HG03565 (cell line): ENCODE measurements at regions not wholly inside any gene's neighbourhood (a gene's known extent, or its start where the extent isn't known, plus 50 kb on each side); places are given as distances from the start of the nearest gene placed in this dataset.

Experiments
- ATAC-seq: cut with Tn5 transposase; IDR thresholded peaks from one replicate; pipeline ENCODE4 v1.9.1; 2021; ENCODE audit warnings: mild to moderate bottlenecking, moderate library complexity; ENCODE audit not compliant: unreplicated experiment

DNA sequence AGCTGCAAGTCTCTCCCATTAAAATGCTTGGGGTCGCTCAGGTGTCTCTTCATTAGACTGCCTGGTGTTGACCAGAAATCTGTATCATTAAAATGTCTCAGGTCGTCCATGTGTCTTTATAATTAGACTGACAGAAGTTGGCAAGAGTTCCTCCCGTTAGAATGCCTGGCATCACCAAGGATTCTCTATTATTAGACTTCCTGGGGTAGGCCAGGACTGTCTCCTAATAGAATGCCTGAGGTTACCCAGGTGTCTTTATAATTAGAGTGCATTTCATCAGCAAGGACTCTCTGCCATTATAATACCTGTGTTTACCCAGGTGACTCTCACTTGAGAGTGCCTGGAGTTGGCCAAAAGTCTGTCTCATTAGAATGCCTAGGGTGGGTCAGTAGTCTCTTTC, 1537.2 kb downstream of the UQCRFS1 start:
- no peak for ATAC-seq

DNA sequence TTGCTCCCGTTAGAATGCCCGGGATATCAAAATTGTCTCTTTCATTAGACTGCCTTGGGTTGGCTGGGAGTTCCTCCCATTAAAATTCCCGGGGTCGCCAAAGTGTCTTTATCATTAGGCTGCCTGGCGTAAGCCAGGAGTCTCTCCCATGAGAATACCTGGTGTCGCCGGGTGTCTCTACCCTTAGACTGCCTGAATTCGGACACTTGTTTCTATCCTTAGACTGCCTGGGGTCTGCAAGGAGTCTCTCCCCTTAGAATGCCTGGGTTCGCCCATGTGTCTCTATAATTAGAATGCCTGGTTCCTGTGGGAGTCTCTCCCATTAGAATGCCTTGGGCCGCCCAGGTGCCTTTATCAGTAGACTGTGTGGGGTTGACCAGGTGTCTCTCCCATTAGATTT, 1538.2 kb downstream of the UQCRFS1 start:
- no peak for ATAC-seq

DNA sequence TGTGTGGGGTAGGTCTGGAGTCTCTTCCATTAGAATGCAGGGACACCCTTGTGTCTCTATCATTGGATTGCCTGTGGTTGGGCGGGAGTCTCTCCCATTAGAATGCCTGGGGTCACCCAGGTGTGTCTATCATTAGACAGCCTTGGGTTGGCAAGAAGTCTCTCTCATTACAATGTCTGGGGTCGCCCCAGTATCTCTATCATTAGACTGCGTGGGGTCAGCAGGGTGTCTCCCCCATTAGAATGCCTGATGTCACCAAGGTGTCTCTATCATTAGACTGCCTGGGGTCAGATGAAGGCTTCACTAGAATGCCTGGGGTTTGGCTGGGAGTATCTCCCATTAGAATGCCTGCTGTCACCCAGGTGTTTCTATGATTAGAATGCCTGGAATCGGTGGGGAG, 1539.0 kb downstream of the UQCRFS1 start:
- no peak for ATAC-seq

DNA sequence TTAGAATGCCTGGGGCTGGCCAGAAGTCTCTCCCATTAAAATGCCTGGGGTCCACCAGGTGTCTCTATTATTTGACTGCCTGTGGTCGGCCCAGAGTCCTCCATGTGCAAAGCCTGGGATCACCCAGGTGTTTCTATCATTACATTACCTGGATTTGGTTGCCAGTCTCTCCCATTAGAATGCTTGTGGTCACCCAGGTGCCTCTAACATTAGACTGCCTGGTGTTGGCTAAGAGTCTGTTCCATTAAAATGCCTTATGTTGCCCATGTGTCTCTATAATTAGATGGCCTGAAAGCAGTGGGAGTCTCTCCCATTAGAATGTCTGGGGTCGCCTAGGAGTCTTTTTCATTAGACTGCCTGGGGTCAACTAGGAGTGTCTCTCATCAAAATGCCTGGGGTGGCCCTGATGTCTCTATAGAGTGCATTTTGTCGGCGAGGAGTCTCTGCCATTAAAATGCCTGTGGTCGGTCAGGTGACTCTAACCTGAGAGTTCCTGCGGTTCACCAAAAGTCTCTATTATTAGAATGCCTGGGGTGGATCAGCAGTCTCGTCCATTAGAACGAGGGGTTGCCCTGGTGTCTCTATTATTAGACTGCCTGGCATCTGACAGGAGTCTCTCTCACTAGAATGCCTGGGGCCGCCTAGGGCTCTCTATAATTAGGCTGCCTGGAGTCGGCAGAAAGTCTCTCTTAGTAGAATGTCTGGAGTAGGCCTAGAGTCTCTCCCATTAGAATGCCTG, 1540.5 kb downstream of the UQCRFS1 start:
- no peak for ATAC-seq

DNA sequence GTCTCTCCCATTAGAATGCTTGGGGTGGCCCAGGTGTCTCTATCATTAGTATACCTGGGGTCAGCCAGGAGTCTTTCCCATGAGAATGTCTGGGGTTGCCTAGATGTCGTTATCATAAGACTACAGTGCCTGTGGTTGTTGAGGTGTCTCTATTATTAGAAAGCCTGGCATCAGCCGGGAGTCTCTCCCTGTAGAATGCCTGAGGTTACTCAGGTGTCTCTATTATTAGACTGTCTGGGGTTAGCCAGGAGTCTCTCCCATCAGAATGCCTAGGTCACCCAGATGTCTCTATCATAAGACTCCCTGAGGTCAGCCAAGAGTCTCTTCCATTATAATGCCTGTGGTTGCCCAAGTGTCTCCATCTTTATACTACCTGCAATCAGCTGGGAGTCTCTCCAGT, 1541.1 kb downstream of the UQCRFS1 start:
- ATAC-seq, result no peak

DNA sequence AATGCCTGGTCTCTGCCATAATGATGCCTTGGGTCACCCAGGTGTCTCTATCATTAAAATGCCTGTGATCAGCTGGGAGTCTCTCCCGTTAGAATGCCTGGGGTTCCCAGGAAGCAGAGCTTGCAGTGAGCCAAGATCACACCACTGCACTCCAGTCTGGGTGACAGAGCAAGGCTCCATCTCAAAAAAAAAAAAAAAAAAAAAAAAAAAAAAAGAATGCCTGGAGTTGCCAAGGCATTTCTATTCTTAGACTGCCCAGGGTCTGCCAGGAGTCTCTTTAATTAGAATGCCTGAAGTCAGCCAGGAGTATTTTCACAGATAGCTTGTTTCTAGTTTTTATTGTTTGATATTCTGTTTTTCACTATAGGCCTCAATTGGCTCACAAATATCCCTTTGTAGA, 1552.5 kb downstream of the UQCRFS1 start:
- no peak for ATAC-seq

DNA sequence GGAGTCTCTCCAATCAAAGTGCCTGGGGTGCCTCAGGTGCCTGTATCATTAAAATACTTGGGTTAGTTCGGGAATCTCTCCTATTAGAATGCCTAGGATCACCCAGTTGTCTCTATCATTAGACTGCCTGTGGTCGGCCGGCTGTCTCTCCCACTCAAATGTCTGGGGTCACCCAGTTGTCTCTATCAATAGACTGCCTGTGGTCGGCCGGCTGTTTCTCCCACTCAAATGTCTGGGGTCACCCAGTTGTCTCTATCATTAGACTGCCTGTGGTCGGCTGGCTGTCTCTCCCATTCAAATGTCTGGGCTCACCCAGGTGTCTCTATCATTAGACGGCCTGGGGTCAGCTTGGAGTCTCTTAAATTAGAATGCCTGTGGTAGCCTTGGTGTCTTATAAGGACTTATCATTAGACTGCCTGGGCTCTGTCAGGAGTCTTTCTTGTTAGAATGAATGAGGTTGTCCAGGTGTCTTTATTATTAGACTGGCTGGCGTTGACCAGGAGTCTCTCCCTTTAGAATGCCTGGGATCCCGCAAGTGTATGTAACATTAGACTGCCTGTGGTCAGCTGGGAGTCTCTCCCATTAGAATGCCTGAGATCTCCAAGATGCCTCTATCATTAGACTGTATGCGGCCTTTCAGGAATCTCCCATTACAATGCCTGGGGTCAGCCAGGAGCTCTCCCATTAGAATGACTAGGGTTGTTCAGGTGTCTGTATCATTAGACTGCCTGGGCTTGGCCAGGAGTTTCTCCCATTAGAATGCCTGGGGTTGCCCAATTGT, 1555.5 kb downstream of the UQCRFS1 start:
- no peak for ATAC-seq

DNA sequence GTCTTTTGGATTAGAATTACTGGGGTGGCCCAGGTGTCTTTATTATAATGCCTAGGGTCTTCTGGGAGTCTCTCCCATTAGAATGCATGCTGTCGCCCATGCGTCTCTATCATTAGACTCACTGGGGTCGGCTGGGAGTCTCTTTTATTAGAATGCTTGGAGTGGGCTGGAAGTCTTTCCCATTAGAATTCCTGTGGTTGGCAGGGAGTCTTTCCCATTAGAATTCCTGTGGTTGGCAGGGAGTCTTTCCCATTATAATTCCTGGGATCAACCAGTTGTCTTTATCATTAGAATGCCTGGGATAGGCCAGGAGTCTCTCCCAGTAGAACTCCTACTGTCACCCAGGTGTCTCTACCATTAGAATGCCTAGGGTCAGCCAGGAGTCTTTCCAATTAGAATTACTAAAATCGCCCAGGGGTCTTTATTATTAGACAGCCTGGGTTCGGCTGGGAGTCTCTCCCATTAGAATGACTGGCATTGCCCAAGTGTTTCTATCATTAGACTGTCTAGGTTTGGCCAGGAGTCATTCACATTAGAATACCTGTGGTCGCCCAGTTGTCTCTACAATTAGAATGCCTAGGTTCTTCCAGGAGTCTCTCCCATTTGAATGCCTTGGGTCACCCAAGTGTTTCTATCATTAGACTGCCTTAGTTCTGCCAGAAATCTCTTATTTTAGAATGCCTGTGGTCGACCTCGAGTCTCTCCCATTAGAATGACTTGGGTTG, 1558.5 kb downstream of the UQCRFS1 start:
- no peak for ATAC-seq

DNA sequence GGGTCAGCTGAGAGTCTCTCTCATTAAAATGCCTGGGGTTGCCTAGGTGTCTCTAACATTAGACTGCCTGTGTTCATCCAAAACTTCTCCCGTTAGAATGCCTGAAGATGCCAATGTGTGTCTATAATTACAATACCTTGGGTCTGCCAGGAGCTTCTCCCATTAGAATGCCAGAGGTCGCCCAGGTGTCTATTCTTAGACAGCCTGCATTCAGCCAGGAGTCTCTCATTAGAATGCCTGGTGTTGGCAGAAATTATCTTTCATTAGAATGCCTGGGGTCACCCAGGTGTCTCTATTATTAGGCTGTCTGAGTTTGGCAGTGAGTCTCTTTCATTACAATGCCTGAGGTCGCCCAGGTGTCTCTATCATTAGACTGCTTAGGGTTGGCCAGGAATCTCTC, 1560.2 kb downstream of the UQCRFS1 start:
- ATAC-seq, result no peak

DNA sequence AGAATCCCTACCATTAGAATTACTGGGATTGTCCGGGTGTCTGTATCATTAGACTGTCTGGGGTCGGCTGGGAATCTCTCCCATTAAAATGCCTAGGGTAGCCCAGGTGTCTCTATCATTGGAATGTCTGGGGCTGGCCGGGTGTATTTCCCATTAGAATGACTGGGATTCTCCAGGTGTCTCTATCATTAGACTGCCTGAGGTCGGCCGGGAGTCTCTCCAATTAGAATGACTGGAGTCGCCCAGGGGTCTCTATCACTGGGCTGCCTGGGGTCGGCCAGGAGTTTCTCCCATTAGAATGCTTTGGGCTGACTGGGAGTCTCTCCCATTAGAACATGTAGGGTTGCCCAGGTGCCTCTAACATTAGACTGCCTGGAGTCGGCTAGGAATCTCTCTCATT, 1560.7 kb downstream of the UQCRFS1 start:
- no peak for ATAC-seq

DNA sequence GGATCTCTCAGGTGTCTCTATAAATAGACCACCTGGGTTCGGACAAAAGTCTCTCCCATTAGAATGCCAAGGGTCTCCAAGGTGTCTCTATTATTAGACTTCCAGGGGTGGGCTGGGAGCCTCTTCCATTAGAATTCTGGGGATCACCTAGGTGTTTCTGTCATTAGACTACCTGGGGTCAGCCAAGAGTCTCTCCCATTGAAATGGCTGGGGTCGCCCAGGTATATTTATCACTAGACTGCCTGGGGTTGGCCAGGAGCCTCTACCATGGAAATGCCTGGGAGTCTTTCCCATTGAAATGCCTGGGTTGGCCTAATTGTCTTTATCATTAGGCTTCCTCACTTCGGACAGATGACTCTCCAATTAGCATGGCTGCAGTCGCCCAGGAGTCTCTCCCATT, 1565.5 kb downstream of the UQCRFS1 start:
- ATAC-seq, result no peak

DNA sequence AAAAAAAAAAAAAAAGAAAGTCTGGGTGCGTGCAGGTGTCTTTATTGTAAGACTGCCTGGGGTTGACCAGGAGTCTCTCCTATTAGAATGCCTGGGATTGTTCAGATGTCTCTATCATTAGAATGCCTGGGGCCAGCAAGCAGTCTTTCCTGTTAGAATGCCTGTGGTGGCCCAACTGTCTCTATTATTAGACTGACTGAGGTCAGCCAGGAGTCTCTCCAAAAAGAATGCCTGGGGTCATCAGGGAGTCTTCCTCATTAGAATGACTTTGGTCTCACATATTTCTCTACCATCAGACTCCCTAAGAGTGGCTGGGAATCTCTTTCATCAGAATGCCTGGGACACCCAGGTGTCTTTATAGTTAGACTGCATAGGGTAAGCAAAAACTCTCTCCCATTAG, 1577.5 kb downstream of the UQCRFS1 start:
- no peak for ATAC-seq

DNA sequence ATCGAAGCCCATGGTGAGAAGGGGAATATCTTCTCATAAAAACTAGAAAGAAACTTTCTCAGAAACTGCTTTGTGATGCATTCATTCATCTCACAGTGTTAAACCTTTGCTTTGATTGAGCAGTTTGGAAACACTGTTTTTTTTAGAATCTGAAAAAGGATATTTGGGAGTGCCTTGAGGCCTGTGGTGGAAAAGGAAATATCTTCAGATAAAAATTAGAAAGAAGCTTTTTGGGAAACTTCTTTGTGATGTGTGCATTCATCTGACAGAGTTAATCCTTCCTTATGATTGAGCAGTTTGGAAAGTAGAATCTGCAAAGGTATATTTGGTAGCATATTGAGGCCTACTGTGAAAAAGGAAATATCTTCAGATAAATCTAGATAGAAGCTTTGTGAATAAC, 1594.9 kb downstream of the UQCRFS1 start:
- no peak for ATAC-seq

DNA sequence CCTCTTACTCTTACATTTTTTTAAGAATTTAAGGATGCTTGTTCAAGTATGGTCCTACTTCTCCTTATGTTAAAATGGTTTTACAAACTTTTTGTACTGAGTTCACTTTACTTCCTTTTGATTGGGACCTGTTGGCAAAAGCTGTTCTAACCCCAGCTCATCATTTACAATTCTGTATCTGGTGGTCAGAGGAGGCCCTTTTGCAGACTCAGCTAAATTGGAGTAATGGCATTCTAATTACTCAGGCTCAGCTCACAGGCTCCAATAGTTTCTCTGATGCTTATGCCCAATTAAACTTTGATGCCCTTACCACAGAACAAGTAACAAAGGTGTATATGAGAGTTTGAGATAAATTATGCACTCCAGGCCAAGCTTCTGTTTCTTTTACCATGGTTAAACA, 1632.0 kb downstream of the UQCRFS1 start:
- no peak for ATAC-seq
